ENCODE measurements at regions not wholly inside any gene's neighbourhood (a gene's known extent, or its start where the extent isn't known, plus 50 kb on each side); places are given as distances from the start of the nearest gene placed in this dataset.

DNA sequence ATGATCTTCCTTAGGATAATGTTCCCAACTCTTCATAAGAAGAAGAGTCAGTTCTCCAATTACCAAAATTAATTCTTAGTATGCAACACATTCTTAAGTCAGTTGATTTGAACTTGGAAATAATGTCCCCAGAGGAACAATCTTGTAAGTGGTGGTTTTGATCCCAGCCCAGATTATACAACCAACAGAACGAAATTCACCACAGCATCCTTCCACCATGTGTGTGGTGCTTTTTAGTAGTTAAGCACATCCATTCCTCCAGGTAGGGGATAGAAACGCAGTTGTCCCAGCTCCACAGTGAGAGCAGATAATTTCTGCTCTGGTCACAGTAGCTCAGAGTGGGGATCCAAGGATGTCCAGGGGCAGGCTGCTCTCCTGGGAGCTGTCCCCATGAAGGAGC is 161.7 kb upstream of the SLC39A10 start:
- no peak for DNase-seq

DNA sequence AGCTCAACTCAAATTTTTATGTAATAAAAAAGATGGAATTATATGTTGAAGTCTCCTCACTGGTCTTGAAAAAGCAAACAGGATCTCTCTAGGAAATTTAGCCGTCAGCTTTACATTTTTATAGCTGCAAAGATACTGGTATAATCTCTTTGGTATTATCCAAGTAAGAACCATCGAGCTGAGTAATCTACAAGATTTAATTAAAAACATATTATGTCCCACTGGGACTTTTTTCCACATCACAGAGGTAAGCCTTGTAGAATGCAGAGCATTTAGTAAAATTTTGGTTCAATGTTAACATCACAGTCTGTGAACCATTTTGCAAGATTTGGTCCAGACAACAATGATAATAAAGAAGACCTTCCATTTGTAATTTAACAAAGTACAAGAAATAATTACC is 162.6 kb upstream of the SLC39A10 start:
- no peak for DNase-seq

DNA sequence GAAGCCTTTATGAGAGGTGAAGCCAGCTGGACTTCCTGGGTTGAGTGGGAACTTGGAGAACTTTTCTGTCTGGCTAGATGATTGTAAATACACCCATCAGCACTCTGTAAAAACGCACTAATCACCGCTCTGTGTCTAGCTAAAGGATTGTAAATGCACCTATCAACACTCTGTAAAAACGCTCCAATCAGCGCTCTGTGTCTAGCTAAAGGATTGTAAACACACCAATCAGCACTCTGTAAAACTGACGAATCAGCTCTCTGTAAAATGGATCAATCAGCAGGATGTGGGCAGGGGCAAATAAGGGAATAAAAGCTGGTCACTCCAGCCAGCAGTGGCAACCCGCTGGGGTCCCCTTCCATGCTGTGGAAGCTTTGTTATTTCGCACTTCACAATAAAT is 163.6 kb upstream of the SLC39A10 start:
- no peak for DNase-seq

DNA sequence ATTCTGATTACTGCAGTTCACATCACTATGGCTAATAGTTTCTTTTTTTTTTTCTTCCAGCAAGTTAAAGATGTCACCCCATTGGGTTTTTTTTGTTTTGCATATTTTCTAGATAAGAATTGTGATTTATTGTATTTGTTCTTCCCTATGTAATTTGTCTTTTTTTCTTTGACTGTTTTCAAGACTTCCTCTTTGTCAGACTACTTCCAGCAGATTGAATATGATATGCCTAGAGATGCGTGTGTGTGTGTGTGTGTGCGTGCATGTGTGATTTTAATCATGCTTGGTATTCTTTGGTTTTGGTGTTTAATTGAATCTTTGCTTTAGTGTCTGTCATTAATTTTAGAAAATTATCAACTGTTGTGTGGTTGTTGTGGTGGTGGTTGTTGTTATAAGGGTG is 166.7 kb upstream of the SLC39A10 start:
- no peak for DNase-seq

DNA sequence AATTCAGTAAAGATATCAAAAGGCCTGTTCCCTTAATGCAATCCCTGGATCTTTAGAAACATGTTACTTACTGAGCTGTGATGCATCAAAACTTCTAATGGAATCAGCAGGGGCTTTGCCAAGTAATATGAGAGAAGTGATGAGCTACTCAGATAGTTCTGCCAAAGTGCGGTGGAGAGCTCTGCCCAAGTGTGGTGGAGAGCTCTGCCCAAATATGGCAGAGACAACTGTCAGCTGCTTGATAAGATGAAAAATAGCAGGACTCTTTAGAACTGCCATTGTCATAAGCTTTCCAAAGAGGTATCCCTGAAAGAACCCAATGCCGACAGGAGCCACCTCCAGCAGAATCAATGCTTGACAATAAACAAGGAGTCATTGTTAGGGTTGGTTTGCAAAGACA is 167.9 kb upstream of the SLC39A10 start:
- DNase-seq, result no peak

DNA sequence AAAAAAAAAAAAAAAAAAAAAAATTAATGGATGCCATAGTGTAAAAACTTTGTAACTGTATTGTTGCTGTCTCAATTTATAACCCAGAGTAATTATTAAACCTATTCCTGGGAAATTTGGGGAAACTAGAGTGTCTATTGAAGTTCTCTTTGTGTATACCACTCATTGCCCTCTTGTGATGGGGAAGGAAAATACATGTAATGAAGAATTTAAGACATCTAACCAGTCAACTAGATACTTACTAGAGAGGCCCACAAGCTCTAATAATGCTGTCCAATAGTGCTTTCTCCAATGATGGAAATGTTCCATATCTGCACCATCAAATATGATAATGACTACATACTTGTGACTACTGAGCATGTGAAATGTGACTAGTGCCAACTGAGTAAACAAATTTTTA is 168.5 kb upstream of the SLC39A10 start:
- DNase-seq, result no peak

DNA sequence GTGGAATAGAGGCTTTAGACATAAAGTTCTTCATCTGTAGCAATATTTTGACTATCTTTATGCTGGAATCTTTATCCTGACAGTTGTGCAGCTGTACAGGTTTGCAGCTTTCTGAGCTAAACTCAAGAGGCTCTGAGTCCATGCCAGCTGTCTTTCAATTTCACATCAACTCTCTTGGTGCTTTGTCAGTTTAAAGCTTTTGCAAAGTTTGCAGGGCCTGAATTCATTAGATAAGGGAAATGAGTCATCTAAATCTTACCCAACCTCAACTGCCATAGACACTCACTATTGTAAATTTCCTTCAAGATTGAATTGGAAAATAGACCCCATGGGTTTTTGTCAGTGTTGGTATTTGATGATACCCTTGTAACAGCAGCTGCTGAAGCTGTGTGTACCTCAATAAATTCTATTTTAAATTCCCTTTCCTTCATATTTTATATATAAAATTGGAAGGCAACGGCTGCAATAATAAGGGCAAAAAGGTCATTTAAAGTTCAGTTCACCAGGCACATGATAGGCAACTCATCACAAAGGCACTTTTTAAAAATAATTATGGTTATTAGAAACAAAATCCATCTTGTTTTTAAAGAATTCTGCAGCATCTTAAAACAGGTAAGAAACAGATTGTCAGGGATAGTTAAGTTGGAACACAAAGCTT is 169.9 kb upstream of the SLC39A10 start:
- DNase-seq, result no peak

DNA sequence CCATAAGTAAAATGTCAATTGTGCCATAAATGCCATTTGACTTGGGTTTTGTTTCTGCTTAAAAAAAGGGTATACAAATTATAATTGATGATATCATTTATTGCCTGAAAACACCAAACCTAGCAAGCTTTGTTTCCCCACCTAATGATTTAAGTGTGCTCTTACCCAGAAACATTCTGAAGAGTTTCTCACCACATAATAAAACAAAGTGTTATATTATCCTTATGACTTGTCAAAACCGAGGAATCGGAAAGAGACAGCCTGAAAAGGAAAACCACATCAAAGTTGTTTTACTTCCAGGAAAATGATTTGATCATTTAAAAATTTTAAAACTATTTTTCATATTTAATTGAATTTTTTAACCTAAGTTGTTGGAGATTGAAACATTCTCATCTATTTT is 170.5 kb upstream of the SLC39A10 start:
- no peak for DNase-seq

DNA sequence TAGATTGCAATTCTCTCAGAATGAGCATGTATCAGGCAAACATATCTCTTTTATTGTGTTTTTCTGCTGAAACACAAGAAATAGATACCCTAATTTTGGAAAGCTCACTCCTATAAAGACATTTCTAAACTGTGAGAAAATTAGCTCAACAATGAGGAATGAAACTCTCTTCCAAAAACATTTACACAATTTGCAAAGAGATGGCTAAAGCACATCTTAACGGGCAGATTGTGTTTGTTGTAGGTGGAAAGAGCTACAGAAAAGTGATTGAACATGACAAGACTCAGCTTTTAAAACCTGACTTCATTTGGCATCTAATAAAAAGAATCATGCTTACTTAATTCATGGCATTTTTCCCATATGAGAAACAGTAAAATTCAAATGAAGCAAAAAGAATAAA is 175.0 kb upstream of the SLC39A10 start:
- DNase-seq, result no peak

DNA sequence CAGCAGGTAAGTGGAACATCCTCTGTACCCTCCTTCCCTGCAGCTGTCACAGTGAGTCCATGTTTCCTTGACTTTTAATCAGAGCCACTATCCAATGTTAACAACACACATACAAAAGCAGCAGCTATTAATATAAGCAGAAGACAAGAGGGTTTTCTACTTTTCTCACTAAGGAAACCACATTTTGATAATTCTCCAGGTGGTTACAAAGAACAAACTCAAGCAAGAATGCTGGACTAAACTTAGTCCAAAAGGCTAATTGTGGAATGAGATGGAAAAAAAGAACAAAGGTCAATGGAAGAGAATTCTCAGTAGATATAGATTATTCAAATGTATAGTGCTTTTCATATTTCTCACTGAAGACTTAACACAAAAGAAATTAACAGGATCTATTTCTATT is 176.9 kb upstream of the SLC39A10 start:
- no peak for DNase-seq

DNA sequence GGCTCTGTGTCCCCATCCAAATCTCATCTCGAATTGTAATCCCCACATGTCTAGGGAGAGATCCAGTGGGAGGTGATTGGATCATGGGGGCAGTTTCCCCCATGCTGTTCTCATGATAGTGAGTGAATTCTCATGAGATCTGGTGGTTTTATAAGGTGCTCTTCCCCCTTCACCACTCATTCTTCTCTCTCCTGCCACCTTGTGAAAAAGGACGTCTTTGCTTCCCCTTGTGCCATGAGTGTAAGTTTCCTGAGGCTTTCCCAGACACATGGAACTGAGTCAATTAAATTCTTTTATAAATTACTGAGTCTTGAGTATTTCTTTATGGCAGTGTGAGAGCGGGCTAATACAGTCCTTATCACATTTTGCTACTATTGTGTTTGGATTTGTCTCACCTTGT is 177.6 kb upstream of the SLC39A10 start:
- no peak for DNase-seq

DNA sequence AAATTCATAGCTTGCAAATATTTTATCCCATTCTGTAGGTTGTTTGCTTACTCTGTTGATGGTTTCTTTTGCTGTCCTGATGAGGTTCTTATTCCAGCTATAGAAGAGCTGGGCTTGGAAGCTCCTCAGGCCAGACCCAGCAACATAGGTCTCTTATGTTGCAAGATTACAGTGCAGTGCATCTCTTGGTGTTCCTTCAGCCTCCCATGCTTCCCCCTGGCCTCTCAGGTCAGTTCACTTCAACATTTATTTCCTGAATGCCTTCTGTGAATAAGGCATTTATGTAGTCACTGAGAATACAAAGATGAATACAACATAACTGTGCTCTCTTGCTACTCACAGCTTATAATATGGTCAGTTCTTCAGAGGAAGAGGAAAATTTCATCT is 179.0 kb upstream of the SLC39A10 start:
- DNase-seq, result no peak

DNA sequence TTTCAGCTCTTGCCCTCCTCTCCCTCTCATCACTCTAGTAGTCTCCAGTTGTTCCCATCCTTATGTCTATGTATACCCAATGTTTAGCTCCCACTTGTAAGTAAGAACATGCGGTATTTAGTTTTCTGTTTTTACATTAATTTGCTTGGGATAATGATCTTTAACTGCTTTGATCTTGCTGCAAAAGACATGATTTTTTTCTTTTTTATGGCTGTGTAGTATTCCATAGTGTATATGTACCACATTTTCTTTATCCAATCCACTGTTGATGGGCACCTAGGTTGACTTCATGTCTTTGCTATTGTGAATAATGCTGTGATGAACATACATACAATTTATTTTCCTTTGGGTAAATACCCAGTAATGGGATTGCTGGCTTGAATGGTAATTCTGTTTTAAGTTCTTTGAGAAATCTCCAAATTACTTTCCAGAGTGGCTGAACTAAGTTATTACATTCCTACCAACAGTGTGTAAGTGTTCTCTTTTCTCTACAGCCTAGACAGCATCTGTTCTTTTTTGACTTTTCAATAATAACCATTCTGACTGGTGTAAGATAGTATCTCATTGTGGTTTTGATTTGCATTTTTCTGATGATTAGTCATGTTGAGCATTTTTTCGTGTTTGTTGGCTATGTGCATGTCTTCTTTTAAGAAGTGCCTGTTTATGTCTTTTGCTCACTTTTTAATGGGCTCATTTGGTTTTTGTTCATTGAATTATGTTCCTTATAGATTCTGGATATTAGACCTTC is 179.6 kb upstream of the SLC39A10 start:
- no peak for DNase-seq

DNA sequence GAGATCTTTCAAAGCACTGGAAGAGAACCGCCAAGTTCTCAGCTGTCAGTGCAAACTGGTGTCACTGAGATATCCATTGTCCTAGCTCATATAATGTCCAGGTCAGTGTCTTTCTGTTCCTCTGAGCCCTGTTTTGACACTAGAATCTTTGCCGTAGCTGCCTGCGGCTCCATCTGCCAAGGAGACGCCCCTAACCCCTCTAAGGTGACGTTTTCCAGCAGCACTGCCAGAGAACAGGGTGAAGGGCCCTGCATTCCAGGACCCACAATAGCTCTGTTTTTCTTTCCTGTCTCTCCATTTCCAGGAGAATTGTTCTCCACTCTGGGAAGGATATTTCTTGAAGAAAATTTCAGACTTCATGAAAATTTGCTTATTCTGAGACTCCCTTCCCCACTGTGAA is 181.7 kb upstream of the SLC39A10 start:
- DNase-seq, result no peak

DNA sequence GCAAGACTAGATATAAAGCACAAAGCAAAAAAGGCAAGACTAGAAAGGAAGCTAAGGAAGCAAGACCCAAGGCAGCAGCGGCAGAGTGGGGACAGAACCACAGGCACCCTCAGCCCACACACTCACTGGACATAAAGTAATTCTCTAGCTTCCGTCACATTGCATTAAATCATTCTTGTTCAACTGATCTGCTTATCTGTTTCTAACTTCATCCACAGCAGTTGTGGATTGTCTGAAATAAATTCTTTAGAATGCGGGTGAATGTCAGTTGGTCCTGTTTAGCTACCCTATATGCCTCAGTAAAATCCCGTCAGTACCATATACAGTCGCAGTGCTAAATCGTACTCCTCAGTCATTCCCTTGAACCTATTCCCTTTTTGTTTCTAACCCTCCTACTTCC is 183.2 kb upstream of the SLC39A10 start:
- DNase-seq, result no peak

DNA sequence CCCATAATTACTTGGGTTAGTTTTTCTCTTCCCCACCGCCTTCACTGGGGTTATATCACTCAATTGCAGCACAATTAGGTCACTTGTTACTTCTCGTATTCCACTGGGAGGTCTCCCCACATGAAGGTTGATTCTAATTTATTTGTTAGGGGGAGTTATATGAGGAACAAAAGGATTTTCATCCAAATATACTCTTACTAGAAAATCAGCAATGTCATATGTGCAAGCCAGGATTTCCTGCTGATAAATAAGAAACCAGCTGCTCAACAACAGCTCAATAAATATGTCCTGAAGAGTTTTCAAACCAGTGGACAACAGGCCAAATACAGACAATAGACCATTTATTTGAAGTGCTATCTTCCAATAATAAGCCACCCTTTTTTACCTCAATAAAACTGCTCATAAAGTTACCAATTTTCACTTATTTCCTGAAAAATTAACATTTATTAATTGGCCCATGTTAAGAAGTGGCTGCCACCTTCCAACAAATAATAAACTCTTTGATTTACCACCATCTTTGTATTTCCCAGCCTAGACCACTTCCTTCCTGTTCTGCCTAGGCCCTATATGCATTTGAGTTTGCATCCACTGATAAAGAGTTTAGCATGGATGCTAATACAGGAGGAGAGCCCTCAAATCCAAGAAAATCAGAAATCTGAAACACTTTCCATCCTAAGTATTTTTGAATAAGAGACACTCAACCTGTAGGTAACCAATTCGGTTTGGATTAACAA is 184.4 kb upstream of the SLC39A10 start:
- DNase-seq, result no peak

DNA sequence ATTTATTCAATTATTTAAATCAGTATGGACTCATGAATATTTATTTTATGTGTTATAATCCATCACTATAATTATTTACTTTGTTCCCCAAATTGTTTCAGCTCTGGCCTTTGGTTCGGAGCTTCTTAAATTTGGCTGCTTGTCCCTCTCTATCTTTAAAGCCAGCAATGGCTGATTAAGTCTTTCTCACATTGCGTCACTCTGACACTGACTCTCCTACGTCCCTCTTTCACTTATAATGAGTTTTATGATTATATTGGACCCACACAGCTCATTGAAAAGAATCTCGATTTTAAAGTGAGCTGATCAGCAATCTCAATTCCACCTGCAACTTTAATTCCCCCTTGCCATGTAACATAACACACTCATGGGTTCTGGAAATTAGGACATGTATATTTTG is 185.2 kb upstream of the SLC39A10 start:
- DNase-seq, result no peak

DNA sequence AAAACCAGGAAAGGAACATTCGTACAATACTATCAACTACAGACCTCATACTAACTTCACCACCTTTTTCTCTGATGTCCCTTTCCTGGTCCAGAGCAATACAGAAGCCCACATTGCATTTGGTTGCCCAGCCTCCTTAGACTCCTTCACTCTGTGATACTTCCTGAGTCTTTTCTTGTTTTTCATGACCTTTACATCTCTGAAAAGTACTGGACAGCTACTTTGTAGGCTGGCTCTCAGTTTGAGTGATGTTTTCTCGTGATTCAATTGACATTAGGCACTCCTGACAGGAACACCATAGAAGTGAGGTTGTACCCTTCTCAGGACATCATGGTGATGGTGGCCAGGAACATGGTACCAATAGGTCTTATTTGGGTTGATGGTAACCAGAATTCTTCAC is 185.9 kb upstream of the SLC39A10 start:
- no peak for DNase-seq

DNA sequence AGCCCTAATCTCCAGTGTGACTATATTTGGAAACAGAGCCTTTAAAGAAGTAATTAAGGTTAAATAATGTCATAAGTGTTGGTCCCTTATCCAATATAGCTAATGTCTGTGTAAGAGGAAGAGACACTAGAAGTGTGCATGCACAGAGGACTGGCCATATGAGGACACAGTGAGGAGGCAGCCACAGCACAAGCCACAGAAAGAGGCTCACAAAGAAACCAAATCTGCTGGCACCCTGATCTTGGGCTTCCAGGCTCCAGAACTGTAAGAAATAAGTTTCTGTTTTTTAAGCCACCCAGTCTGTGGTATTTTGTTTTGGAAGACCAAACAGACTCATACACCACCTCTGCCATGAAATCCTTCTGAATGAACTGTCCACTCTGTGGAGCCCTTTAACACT is 186.4 kb upstream of the SLC39A10 start:
- no peak for DNase-seq

DNA sequence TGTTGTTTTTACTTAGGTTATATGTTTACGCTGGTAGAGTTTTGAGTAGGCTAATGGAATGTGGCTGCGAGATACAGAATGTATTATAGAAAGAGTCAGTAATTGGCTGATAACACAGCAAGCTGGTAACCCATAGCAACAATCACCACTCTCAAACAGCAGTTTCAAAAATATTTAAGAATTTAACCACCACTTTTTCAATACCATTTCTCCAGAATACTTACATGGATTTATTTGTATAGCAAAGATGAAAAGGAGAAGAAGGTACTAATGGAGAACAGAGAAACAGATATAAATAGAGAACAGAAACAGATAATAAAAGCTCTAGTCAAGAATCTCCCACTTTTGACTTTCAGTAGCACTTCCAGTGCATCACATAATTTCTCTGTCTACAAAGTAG is 188.3 kb upstream of the SLC39A10 start:
- no peak for DNase-seq

DNA sequence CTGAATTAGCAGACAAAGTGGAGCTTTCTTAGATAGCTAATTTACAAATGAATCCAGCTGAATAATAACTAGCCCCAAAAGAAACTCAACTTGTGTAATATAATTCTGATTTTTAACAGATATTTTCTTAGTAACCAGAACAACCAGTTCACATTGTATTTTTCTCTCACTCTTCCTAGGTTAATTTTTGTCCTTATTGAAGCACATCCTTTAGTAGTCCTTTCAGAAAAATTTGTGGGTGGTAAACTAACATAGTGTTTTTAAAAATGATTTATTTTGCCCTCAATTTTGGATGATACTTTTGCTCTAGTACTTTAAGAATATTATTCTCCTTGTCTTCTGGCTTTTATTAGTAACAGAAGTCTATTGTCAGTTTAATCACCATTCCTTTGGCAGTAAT is 190.6 kb upstream of the SLC39A10 start:
- no peak for DNase-seq

DNA sequence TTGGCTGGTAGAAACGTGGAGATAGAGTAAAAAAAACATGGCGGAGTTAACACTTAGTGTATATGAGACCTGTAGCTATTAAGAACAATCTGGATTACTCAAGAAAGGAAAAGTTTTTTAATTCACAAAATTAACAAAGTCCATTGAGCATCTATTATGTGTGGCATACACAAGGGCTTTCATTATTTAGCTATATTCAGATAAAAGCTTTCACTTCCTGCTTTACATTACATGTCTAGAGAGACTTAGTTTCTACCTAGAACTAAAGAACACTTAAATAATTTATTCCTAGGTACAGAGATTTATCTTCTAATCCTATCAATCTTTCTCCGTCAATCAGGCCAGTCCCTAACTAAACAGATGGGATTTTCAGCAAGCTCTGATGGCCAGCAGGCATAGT is 196.0 kb upstream of the SLC39A10 start:
- DNase-seq, result no peak

DNA sequence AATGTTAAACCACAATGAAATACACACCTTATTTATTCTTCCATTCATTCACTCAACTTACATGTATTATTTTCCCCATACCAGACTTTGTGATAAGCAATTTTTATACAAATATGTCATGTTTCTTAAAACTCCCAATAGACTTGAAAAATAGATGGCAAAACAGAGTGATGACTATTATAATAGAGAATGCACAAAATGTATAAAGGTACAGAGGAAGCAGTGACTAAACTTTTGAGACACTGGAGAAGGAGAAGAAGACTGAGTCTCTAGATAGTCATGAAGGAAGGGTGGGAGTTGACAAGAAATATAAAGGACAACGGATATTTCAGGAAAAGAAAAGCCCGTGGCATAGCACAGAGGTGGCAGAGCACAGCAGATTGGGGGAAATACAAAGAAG is 198.1 kb upstream of the SLC39A10 start:
- DNase-seq, result no peak

DNA sequence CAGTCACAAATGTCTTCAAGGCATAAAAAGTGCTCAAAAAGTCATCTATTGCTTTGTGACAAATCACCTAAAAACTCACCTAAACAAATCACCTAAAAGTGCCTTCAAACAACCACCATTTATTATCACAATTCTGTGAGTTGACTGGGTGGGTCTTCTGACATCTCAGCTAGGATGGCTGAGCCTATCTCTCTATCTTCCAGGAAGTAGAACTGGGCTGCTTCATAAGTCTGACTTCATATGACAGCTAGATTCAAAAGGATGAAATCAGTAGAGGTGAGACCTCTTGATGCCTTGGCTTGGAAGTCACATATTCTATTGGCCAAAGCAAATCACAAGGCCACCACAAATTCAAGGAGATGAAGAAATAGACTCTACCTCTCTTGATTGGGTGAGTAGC is 199.2 kb upstream of the SLC39A10 start:
- DNase-seq, result no peak
